Keratinocyte (primary cell): ENCODE measurements at regions not wholly inside any gene's neighbourhood (a gene's known extent, or its start where the extent isn't known, plus 50 kb on each side); places are given as distances from the start of the nearest gene placed in this dataset.
A peak's percentile ranks its signal among the peaks of the same experiment; 100 is the strongest.

Experiments
- EZH2 ChIP-seq: IDR thresholded peaks from one replicate; pipeline ENCODE4 v1.6.1; 2012; ENCODE audit warnings: inconsistent platforms, mild to moderate bottlenecking, low read length, moderate library complexity
- TF ChIP-seq, protein P1 (sequence below), 3 experiments: IDR thresholded peaks in 1 of 3; conservative IDR thresholded peaks in 1 of 3; optimal IDR thresholded peaks in 1 of 3; 2 replicates in 2 of 3; 3 replicates in 1 of 3; pipeline versions ENCODE3 to v1.5.1; 2011; ENCODE audit warnings: low read length in 3 of 3, mild to moderate bottlenecking in 3 of 3, moderate library complexity in 2 of 3, control low read depth in 1 of 3, inconsistent platforms in 1 of 3; ENCODE audit not compliant: insufficient read depth in 2 of 3; ENCODE audit errors: extremely low read depth in 1 of 3

DNA sequence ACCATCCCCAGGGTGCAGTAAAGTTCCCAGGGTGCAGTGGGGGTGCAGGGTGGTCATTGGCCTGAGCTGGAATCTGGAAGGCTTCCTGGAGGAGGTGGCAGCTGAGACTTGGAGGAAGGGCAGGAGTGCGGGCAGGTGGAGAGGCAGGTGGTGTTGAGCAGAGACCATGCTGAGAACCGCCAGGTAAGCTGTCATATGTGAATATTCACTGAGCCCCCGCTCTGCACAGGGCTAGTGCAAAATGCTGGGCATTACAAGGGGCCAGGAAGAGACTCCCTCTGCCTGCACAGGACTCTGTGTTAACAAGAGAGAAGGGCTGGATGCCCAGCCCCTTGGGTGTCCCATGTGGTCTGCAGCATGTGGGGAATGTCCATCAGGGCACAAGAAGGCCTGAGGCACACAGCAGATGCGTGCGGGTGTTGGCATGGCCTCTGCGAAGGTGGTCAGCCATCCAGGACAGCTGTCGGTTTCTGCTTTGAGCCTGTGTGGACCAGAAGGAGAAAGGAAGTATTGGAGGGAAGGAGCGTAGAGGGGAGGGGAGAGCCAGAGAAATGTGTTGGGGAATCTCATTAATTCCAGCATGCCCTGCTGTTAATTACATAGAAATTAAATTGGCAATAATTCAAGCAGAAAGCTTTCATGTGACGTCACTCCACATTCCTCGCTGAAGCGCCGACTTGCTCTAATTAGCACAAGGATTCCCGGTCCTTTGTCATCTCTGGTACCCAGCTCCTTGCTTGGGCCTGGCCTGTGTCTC, 62.8 kb upstream of the OTOS start:
- TF ChIP-seq, protein P1, sequence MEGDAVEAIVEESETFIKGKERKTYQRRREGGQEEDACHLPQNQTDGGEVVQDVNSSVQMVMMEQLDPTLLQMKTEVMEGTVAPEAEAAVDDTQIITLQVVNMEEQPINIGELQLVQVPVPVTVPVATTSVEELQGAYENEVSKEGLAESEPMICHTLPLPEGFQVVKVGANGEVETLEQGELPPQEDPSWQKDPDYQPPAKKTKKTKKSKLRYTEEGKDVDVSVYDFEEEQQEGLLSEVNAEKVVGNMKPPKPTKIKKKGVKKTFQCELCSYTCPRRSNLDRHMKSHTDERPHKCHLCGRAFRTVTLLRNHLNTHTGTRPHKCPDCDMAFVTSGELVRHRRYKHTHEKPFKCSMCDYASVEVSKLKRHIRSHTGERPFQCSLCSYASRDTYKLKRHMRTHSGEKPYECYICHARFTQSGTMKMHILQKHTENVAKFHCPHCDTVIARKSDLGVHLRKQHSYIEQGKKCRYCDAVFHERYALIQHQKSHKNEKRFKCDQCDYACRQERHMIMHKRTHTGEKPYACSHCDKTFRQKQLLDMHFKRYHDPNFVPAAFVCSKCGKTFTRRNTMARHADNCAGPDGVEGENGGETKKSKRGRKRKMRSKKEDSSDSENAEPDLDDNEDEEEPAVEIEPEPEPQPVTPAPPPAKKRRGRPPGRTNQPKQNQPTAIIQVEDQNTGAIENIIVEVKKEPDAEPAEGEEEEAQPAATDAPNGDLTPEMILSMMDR (optimal IDR thresholded peaks at IDR 0.05 in 1 of 3, IDR thresholded peaks at IDR 0.05 in 1 of 3, conservative IDR thresholded peaks at IDR 0.05 in 1 of 3; ENCODE audit: extremely low read depth in 1 of 3, insufficient read depth in 2 of 3, low read length in 3 of 3), result no peak
- TF ChIP-seq EZH2, result peak; percentile 29
